Fibroblast of gingiva (primary cell): ENCODE measurements at regions not wholly inside any gene's neighbourhood (a gene's known extent, or its start where the extent isn't known, plus 50 kb on each side); places are given as distances from the start of the nearest gene placed in this dataset.
"Not testable (repeated sequence)": the region's sequence is repeated elsewhere in the genome, so short reads cannot be mapped to it uniquely, and the experiment has no call there.

Source experiments
- DNase-seq: peaks from one replicate; pipeline ENCODE4 v3.0.0-alpha.2; 2011; ENCODE audit warnings: low read depth

GRCh38 chr4:29948451-29948850, 771.7 kb upstream of the PCDH7 start:
- DNase-seq, result no peak

DNA sequence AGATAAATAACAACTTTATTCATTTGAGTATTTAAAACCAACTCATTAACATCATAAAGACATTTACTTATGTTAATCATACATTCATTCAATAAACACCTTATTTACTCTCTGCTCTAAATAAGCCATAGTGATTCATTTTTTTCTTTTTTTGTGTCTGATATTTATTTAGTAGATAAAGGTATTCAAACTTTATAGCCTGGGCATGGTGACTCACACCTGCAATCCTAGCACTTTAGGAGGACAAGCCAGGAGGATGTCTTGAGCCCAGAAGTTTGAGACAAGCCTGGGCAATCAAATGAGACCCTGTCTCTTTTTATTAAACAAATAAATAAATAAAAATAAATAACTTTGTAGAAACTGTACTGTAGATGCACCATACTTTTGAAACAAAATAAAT, 771.3 kb upstream of the PCDH7 start:
- no peak for DNase-seq

GRCh38 chr4:29966386-29966785, 753.8 kb upstream of the PCDH7 start:
- DNase-seq, result no peak

DNA sequence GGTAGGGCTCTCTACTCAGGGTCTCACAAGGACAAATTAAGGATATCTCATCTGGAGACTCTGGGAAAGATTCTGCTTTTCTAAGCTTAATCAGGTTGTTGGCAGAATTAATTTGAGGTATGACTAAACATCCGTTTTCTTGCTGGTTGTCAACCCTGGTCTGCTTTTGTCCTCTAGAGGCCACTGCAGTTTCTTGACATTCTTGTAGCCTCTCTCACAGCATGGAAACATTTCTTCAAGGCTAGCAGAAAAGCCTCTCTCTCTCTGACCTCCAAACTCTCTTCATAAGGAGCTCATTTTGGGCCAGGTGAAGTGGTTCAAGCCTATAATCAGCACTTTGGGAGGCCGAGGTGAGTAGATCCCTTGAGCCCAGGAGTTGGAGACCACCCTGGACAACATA, 749.5 kb upstream of the PCDH7 start:
- no peak for DNase-seq

DNA sequence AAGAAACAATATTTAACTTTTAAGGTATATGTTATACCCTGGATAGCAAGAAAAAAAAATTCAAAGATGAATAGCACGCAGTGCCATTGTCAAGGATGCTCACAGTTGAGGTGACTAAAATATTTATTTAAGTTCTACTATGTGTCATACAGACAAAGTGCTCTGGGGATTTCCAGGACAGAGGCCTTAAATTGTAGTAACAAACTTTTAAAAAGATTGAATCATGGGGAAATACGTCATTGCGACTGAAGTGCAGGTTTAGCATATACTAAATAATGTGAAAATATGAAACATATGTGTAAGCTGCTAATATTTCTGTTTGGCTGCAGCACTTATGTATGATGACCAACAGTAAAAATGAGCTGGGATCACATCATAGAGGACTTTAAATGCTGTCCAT, 748.0 kb upstream of the PCDH7 start:
- DNase-seq, result no peak

- DNase-seq, result no peak
Measured at GRCh38 chr4:29983890-29984289, 736.3 kb upstream of the PCDH7 start.

DNA sequence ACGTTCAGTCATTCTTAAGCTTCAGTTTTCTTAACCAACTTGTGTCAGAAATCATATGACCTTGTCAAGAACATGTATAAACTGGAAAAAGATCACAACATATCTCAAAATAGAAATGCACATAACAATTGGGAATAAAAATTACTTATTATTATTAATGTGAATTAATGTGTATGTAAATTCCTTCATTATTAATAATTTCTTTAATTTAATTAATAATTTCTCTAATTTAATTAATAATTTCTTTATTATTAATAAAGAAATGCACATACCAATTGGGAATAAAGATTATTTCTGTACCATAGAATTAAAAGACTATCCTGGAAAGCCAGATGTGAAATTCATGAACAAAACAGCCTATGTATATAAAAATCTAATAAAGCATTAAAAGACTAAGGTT, 718.5 kb upstream of the PCDH7 start:
- no peak for DNase-seq

- no peak for DNase-seq
Measured at GRCh38 chr4:30002341-30002740, 717.8 kb upstream of the PCDH7 start.

DNA sequence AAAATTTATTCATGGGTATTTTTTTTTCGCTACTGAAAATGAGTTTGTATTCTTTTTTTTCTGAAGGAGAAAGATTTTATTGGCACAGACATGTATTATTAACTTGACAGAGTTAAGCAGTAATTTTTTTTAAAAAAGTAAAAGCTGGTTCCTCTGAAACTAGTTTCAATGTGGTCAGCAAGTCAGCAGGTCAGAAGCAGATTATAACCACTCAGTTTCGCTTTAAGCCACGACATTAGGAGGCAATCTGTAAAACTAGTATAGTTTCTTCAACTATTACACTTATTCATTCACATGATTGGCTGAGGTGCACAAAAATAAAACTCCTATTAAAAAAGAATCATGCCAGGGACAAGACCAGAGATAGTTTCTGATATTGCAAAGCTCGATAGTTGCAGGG, 714.2 kb upstream of the PCDH7 start:
- DNase-seq, result no peak

- no peak for DNase-seq
Measured at GRCh38 chr4:30024526-30024925, 695.6 kb upstream of the PCDH7 start.

DNA sequence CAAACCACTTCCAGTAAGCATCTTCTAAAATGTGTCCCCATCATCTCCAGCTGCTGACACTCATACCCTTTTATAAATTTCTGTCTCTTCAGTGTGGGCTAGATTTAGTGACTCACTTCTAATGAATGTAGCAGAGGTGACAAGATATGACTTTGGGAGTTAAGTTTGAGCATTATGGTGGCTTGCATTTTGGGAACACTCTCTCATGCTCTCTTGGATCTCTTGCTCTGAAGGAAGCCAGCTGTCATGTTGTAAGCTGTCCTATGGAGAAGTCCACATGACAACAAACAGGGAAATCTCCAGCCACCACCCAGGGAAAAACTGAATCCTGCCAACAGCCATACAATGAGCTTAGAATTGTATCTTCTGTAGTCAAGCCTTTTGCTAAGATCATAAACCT, 691.3 kb upstream of the PCDH7 start:
- DNase-seq, result no peak

DNA sequence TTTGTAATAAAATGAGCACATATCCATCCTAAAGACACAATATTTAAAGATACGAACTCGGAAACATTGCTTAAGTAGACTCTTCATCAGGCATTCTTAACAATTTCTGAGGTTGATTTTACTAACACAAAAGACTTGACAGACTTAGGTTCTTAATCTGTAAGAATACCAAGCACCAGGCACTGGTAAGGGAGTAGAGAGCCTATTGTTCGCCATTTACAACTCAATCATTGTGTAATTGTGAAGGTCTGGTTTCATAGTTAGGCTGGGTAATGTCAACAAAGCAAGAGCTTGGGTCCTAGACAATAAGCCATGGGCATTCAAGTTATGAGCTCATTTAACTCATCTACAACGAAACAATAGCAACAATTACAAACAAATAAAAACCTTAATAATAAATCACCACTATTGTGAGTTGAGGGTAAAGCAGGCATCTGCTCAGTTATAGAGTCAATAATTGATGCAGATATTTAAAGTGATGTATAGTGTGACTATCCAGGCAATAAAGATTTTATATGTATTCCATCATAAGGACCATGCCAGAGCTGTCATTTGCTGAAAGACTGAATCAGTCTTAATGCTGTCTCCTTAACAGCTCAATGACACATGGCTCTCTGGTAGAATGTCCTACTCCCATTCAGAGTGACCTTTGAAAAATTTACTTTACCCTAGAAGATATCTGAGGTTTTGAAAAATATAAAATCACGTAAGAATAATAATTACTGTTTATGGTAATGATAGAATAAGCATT, 664.0 kb upstream of the PCDH7 start:
- no peak for DNase-seq

DNA sequence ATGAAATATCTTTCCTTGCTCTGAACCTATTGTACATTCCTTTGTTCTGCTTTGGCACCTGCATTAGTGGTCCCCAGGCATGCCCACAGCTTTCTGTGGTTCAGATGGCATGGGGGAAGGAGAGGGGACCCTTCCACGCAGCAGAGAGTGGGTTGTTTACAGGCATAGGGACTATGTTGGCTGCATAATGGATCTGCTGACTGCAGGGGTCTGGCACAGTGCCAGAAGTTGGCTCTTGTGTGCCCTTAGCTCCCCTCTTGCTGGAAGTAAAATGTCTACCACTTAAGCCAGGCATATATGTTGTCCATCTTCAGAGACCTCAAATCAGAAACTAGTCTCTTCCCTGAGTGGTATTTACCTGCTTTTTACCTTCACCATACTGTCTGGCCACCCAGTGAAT, 651.9 kb upstream of the PCDH7 start:
- DNase-seq, result no peak

DNA sequence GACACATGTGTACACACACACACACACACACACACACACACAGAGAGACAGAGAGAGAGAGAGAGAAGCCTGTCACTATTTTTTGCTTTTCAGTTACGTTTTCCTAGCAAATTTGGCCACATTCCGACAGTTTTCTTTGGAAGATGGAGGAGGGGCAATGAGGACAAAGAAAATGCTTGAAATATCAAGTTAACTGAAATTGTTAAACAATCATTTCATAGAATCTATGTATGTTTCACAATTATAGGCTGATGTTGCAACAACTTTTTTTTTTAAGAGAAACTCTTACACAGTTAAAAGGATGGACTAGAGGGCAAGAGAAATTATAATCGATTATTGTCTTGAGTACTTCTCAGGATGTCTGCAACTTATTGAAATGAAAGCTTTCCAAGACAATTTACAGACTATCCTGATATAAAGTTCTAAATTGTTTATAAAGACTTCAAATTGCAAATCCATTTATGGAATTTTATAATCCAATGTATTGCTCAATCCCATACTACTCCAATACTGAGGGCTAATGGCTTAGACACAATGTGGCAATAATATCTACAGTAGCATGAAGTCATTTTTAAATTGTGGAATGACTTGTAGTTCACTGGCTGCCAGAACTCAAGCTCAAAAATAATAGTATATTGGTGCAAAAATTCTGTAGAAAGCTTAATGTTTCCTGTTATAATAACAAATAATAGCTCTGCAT, 647.0 kb upstream of the PCDH7 start:
- DNase-seq, result no peak

DNA sequence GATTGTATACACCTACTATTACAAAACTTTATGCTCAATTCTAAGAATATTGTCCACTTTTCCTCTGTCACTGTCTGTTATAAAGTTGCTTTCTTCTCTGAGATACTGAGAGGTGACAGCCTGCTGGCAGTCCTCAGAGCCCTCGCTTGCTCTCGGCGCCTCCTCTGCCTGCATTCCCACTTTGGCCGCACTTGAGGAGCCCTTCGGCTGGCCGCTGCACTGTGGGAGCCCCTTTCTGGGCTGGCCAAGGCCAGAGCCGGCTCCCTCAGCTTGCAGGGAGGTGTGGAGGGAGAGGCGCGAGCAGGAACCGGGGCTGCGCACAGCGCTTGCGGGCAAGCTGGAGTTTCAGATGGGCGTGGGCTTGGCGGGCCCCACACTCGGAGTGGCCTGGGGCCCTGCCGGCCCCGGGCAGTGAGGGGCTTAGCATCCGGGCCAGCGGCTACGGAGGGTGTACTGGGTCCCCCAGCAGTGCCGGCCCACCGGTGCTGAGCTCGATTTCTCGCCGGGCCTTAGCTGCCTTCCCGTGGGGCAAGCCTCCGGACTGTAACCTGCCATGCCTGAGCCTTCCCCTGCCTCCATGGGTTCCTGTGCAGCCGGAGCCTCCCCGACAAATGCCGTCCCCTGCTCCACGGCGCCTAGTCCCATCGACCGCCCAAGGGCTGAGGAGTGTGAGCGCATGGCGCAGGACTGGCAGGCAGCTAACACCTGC, 627.6 kb upstream of the PCDH7 start:
- not testable (repeated sequence) for DNase-seq

- DNase-seq, result no peak
Measured at GRCh38 chr4:30094887-30095286, 625.3 kb upstream of the PCDH7 start.

- DNase-seq, result no peak
Measured at GRCh38 chr4:30103455-30103854, 616.7 kb upstream of the PCDH7 start.

DNA sequence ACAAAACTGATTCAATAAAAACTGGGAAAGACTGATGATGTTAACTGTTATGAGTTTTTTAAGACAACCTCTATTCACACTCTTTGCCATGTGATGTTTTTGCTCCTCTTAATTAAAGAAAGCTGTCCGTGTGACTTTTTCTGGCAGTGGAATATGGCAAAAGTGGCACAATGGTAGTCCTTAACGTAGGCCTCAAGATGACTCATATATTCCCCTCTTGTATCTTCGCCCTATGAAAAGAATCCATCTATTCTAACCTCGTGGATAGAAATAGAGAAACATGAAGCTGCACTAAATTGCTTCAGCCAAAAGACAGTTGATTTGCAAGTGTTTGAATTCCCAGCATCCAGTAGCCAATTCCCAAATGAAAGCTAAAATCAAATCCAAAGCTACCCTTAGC, 603.8 kb upstream of the PCDH7 start:
- peak; percentile 22 for DNase-seq

- no peak for DNase-seq
Measured at GRCh38 chr4:30117433-30117832, 602.7 kb upstream of the PCDH7 start.

- DNase-seq, result no peak
Measured at GRCh38 chr4:30122711-30123110, 597.5 kb upstream of the PCDH7 start.

GRCh38 chr4:30124621-30125020, 595.5 kb upstream of the PCDH7 start:
- DNase-seq, result not testable (repeated sequence)

- no peak for DNase-seq
Measured at GRCh38 chr4:30125868-30126267, 594.3 kb upstream of the PCDH7 start.

- DNase-seq, result no peak
Measured at GRCh38 chr4:30126351-30126750, 593.8 kb upstream of the PCDH7 start.
